ENCODE measurements at regions not wholly inside any gene's neighbourhood (a gene's known extent, or its start where the extent isn't known, plus 50 kb on each side); places are given as distances from the start of the nearest gene placed in this dataset.

DNA sequence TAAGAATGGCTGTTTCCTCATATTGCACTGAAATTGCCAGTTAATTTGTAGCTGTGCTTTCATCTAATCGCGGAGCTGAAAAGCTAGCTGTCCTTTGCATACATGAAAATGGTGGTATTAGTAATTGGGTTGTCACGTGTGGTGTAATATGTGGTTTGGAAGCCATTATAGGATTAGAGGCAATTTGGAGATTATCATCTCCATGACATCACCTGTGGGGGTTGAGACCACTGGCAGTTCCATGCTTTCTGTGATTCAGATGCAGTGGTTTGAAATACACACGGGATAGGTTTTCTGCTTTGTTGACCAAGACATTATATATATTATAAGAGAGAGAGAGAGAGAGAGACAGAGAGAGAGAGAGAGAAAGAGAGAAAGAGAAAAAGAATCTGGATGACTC, 180.8 kb downstream of the RAB11FIP2 start (continued):
- TF ChIP-seq, protein P1, sequence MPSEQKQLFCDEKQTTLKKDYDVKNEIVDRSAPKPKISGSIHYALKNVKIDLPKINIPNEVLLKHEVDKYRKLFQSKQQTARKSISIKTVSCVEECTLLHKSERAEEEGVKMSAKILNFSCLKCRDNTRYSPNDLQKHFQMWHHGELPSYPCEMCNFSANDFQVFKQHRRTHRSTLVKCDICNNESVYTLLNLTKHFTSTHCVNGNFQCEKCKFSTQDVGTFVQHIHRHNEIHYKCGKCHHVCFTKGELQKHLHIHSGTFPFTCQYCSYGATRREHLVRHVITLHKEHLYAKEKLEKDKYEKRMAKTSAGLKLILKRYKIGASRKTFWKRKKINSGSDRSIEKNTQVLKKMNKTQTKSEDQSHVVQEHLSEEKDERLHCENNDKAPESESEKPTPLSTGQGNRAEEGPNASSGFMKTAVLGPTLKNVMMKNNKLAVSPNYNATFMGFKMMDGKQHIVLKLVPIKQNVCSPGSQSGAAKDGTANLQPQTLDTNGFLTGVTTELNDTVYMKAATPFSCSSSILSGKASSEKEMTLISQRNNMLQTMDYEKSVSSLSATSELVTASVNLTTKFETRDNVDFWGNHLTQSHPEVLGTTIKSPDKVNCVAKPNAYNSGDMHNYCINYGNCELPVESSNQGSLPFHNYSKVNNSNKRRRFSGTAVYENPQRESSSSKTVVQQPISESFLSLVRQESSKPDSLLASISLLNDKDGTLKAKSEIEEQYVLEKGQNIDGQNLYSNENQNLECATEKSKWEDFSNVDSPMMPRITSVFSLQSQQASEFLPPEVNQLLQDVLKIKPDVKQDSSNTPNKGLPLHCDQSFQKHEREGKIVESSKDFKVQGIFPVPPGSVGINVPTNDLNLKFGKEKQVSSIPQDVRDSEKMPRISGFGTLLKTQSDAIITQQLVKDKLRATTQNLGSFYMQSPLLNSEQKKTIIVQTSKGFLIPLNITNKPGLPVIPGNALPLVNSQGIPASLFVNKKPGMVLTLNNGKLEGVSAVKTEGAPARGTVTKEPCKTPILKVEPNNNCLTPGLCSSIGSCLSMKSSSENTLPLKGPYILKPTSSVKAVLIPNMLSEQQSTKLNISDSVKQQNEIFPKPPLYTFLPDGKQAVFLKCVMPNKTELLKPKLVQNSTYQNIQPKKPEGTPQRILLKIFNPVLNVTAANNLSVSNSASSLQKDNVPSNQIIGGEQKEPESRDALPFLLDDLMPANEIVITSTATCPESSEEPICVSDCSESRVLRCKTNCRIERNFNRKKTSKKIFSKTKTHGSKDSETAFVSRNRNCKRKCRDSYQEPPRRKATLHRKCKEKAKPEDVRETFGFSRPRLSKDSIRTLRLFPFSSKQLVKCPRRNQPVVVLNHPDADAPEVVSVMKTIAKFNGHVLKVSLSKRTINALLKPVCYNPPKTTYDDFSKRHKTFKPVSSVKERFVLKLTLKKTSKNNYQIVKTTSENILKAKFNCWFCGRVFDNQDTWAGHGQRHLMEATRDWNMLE (tag by site-specific recombination; conservative IDR thresholded peaks at IDR 0.05; ENCODE audit: low read depth) = peak; percentile 23; the same call in 1 of the 2 replicates
- no peak for TF ChIP-seq ZNF549 (tag by site-specific recombination; IDR thresholded peaks at IDR 0.05)
- TF ChIP-seq, protein P2, sequence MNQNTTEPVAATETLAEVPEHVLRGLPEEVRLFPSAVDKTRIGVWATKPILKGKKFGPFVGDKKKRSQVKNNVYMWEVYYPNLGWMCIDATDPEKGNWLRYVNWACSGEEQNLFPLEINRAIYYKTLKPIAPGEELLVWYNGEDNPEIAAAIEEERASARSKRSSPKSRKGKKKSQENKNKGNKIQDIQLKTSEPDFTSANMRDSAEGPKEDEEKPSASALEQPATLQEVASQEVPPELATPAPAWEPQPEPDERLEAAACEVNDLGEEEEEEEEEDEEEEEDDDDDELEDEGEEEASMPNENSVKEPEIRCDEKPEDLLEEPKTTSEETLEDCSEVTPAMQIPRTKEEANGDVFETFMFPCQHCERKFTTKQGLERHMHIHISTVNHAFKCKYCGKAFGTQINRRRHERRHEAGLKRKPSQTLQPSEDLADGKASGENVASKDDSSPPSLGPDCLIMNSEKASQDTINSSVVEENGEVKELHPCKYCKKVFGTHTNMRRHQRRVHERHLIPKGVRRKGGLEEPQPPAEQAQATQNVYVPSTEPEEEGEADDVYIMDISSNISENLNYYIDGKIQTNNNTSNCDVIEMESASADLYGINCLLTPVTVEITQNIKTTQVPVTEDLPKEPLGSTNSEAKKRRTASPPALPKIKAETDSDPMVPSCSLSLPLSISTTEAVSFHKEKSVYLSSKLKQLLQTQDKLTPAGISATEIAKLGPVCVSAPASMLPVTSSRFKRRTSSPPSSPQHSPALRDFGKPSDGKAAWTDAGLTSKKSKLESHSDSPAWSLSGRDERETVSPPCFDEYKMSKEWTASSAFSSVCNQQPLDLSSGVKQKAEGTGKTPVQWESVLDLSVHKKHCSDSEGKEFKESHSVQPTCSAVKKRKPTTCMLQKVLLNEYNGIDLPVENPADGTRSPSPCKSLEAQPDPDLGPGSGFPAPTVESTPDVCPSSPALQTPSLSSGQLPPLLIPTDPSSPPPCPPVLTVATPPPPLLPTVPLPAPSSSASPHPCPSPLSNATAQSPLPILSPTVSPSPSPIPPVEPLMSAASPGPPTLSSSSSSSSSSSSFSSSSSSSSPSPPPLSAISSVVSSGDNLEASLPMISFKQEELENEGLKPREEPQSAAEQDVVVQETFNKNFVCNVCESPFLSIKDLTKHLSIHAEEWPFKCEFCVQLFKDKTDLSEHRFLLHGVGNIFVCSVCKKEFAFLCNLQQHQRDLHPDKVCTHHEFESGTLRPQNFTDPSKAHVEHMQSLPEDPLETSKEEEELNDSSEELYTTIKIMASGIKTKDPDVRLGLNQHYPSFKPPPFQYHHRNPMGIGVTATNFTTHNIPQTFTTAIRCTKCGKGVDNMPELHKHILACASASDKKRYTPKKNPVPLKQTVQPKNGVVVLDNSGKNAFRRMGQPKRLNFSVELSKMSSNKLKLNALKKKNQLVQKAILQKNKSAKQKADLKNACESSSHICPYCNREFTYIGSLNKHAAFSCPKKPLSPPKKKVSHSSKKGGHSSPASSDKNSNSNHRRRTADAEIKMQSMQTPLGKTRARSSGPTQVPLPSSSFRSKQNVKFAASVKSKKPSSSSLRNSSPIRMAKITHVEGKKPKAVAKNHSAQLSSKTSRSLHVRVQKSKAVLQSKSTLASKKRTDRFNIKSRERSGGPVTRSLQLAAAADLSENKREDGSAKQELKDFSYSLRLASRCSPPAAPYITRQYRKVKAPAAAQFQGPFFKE (tag by site-specific recombination; IDR thresholded peaks at IDR 0.05; ENCODE audit: borderline replicate concordance) = no peak
- no peak for TF ChIP-seq ZNF146 (tag by site-specific recombination; IDR thresholded peaks at IDR 0.05)
- TF ChIP-seq ZNF596 (tag by site-specific recombination; IDR thresholded peaks at IDR 0.05) = peak; percentile 68
- TF ChIP-seq, protein P3, sequence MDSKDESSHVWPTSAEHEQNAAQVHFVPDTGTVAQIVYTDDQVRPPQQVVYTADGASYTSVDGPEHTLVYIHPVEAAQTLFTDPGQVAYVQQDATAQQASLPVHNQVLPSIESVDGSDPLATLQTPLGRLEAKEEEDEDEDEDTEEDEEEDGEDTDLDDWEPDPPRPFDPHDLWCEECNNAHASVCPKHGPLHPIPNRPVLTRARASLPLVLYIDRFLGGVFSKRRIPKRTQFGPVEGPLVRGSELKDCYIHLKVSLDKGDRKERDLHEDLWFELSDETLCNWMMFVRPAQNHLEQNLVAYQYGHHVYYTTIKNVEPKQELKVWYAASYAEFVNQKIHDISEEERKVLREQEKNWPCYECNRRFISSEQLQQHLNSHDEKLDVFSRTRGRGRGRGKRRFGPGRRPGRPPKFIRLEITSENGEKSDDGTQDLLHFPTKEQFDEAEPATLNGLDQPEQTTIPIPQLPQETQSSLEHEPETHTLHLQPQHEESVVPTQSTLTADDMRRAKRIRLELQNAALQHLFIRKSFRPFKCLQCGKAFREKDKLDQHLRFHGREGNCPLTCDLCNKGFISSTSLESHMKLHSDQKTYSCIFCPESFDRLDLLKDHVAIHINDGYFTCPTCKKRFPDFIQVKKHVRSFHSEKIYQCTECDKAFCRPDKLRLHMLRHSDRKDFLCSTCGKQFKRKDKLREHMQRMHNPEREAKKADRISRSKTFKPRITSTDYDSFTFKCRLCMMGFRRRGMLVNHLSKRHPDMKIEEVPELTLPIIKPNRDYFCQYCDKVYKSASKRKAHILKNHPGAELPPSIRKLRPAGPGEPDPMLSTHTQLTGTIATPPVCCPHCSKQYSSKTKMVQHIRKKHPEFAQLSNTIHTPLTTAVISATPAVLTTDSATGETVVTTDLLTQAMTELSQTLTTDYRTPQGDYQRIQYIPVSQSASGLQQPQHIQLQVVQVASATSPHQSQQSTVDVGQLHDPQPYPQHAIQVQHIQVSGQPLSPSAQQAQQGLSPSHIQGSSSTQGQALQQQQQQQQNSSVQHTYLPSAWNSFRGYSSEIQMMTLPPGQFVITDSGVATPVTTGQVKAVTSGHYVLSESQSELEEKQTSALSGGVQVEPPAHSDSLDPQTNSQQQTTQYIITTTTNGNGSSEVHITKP (tag by site-specific recombination; IDR thresholded peaks at IDR 0.05) = peak; percentile 60
- TF ChIP-seq ZNF521 (tag by site-specific recombination; IDR thresholded peaks at IDR 0.05) = no peak
- no peak for TF ChIP-seq RBAK (tag by site-specific recombination; IDR thresholded peaks at IDR 0.05)
- TF ChIP-seq ZBTB17 (tag by site-specific recombination; IDR thresholded peaks at IDR 0.05) = peak; percentile 51; the same call in 1 of the 2 replicates
- TF ChIP-seq ZNF10 (tag by site-specific recombination; IDR thresholded peaks at IDR 0.05) = no peak
- no peak for TF ChIP-seq ZNF791 (tag by site-specific recombination; IDR thresholded peaks at IDR 0.05)
- TF ChIP-seq ZNF530 (tag by site-specific recombination; IDR thresholded peaks at IDR 0.05; ENCODE audit: low read depth) = no peak
- no peak for TF ChIP-seq ZNF626 (tag by site-specific recombination; IDR thresholded peaks at IDR 0.05)
- no peak for TF ChIP-seq ZNF211 (tag by site-specific recombination; IDR thresholded peaks at IDR 0.05; ENCODE audit: low read depth)
- no peak for TF ChIP-seq ZNF692 (tag by site-specific recombination; IDR thresholded peaks at IDR 0.05)
- TF ChIP-seq, protein P4, sequence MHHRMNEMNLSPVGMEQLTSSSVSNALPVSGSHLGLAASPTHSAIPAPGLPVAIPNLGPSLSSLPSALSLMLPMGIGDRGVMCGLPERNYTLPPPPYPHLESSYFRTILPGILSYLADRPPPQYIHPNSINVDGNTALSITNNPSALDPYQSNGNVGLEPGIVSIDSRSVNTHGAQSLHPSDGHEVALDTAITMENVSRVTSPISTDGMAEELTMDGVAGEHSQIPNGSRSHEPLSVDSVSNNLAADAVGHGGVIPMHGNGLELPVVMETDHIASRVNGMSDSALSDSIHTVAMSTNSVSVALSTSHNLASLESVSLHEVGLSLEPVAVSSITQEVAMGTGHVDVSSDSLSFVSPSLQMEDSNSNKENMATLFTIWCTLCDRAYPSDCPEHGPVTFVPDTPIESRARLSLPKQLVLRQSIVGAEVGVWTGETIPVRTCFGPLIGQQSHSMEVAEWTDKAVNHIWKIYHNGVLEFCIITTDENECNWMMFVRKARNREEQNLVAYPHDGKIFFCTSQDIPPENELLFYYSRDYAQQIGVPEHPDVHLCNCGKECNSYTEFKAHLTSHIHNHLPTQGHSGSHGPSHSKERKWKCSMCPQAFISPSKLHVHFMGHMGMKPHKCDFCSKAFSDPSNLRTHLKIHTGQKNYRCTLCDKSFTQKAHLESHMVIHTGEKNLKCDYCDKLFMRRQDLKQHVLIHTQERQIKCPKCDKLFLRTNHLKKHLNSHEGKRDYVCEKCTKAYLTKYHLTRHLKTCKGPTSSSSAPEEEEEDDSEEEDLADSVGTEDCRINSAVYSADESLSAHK (tag by site-specific recombination; IDR thresholded peaks at IDR 0.05) = no peak
- TF ChIP-seq ZFP41 (tag by site-specific recombination; IDR thresholded peaks at IDR 0.05; ENCODE audit: borderline replicate concordance) = no peak
- TF ChIP-seq, protein P5, sequence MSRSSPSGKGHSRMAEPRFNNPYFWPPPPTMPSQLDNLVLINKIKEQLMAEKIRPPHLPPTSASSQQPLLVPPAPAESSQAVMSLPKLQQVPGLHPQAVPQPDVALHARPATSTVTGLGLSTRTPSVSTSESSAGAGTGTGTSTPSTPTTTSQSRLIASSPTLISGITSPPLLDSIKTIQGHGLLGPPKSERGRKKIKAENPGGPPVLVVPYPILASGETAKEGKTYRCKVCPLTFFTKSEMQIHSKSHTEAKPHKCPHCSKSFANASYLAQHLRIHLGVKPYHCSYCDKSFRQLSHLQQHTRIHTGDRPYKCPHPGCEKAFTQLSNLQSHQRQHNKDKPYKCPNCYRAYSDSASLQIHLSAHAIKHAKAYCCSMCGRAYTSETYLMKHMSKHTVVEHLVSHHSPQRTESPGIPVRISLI (tag by site-specific recombination; IDR thresholded peaks at IDR 0.05) = no peak
- TF ChIP-seq ZFP37 (tag by site-specific recombination; IDR thresholded peaks at IDR 0.05) = no peak
